Kidney (tissue), 13 donors: ENCODE measurements at regions not wholly inside any gene's neighbourhood (a gene's known extent, or its start where the extent isn't known, plus 50 kb on each side); places are given as distances from the start of the nearest gene placed in this dataset.

ENCODE experiments used
- DNase-seq, 5 donors: peaks; one replicate each; pipeline ENCODE4 v3.0.0-alpha.2; 2013 to 2020
- FAIRE-seq: peaks from 2 replicates; lab custom pipeline; 2012; peaks lifted over from hg19 to GRCh38; lab: Jason Lieb, UNC
- H3K27ac ChIP-seq, 2 donors: one replicate each; pipeline ENCODE4 v1.7.0; 2013; ENCODE audit warnings: low read depth in 2 of 2, low read length in 2 of 2, inconsistent platforms in 1 of 2
- H3K27me3 ChIP-seq: one replicate; pipeline ENCODE4 v1.7.1; 2013; ENCODE audit warnings: low read length, inconsistent platforms; ENCODE audit not compliant: control insufficient read depth, insufficient read depth
- H3K36me3 ChIP-seq, 3 donors: one replicate each; pipeline versions ENCODE4 v1.7.0 to v1.7.1; 2013; ENCODE audit warnings: low read length in 3 of 3, control low read depth in 1 of 3, inconsistent platforms in 1 of 3; ENCODE audit not compliant: insufficient read depth in 3 of 3, control insufficient read depth in 2 of 3
- H3K4me1 ChIP-seq, 3 donors: one replicate each; pipeline versions ENCODE4 v1.7.0 to v1.7.1; 2013; ENCODE audit warnings: low read length in 3 of 3, inconsistent platforms in 1 of 3, low read depth in 1 of 3; ENCODE audit not compliant: control insufficient read depth in 2 of 3, insufficient read depth in 2 of 3
- H3K4me3 ChIP-seq, 3 donors: one replicate each; pipeline versions ENCODE4 v1.7.0 to v1.8.1; 2013; ENCODE audit warnings: low read length in 3 of 3, control low read depth in 1 of 3, inconsistent platforms in 1 of 3
- H3K9ac ChIP-seq, 3 donors: one replicate each; pipeline versions ENCODE4 v1.7.0 to v1.7.1; 2013; ENCODE audit warnings: low read length in 3 of 3, control low read depth in 1 of 3, inconsistent platforms in 1 of 3
- H3K9me3 ChIP-seq, 3 donors: one replicate each; pipeline versions ENCODE4 v1.7.0 to v1.7.1; 2013; ENCODE audit warnings: low read length in 3 of 3, control low read depth in 1 of 3, inconsistent platforms in 1 of 3; ENCODE audit not compliant: control insufficient read depth in 2 of 3, insufficient read depth in 1 of 3
- intact Hi-C: fragments of 100-400 bp; cut with DNase I; formaldehyde crosslinking; loops from one replicate; pipeline ENCODE4 v1.11.1; 2022
- TF ChIP-seq, protein P1 (sequence below): IDR thresholded peaks from 3 replicates; pipeline ENCODE4 v1.5.1; 2012; ENCODE audit warnings: mild to moderate bottlenecking, moderate library complexity, borderline replicate concordance; ENCODE audit not compliant: insufficient read depth; ENCODE audit errors: extremely low read depth
- donor health status: control.
- donor health status: control.
- donor health status: control.
- donor health status: control.
- donor health status: control.
- donor health status: DM: yes; HTN: yes; CAD: no.
- donor health status: Normal renal cell carcinoma (clear cell type).

DNA sequence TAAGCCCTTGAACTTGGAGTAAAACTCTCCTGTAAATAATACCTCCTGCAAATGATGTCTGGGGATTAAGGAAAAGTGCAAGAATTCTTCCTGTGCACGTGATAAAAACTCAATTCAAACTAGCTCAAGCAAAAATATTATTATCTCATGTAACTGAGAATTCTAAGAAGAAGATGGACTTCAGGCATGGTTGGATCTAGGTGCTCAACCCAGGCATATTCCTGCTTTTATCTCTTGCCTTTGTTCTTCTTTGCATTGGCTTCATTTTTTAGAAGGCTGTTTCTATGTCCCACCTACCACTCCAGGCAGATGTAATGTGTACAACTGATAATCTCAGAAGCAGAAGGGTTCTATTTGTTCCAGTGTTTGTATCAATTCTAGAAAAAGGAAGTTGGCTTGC lies 95.8 kb downstream of the DACT2 start:
- TF ChIP-seq, protein P1, sequence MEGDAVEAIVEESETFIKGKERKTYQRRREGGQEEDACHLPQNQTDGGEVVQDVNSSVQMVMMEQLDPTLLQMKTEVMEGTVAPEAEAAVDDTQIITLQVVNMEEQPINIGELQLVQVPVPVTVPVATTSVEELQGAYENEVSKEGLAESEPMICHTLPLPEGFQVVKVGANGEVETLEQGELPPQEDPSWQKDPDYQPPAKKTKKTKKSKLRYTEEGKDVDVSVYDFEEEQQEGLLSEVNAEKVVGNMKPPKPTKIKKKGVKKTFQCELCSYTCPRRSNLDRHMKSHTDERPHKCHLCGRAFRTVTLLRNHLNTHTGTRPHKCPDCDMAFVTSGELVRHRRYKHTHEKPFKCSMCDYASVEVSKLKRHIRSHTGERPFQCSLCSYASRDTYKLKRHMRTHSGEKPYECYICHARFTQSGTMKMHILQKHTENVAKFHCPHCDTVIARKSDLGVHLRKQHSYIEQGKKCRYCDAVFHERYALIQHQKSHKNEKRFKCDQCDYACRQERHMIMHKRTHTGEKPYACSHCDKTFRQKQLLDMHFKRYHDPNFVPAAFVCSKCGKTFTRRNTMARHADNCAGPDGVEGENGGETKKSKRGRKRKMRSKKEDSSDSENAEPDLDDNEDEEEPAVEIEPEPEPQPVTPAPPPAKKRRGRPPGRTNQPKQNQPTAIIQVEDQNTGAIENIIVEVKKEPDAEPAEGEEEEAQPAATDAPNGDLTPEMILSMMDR, result no peak
- Histone ChIP-seq H3K4me3 (no peak overlapping the region), H3K4me1 (no peaks in the 10 kb centered on the region), H3K9ac (no peak overlapping the region), H3K27ac (no peak overlapping the region), H3K27me3 (no peaks in the 10 kb centered on the region), H3K9me3 (no peaks in the 10 kb centered on the region), H3K36me3 (no peaks in the 10 kb centered on the region)
- intact Hi-C loops, result no loop called here
- FAIRE-seq (no peak), DNase-seq (no peak)

DNA sequence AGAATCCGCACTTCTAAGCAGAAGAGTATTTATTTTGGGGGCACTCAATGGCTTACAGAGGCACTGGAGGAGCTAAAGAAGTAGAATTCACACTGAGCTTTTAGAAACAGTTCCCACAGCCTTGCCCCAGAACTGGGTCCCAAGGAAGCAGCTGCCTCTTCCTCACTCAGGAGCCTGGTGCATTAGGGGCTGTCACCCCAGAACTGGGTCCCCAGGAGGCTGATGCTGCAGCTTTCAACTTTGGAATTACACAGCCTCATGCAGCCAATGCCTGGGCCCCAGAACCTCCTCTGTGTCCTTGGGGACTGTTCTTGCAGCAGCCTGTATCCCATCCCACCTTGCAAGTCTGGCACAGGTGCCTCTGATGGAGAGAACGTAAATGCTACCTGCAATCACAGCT lies 96.4 kb downstream of the DACT2 start:
- H3K9ac ChIP-seq, result no peak overlapping the region
- DNase-seq, result peak in 1 of 5 donors; percentile 11
- intact Hi-C loops, result no loop called here
- no peaks in the 10 kb centered on the region for H3K9me3 ChIP-seq
- TF ChIP-seq, protein P1, result no peak
- no peaks in the 10 kb centered on the region for H3K27me3 ChIP-seq
- H3K27ac ChIP-seq, result no peak overlapping the region
- H3K4me3 ChIP-seq, result no peak overlapping the region
- FAIRE-seq, result no peak
- H3K4me1 ChIP-seq, result no peaks in the 10 kb centered on the region
- no peaks in the 10 kb centered on the region for H3K36me3 ChIP-seq

DNA sequence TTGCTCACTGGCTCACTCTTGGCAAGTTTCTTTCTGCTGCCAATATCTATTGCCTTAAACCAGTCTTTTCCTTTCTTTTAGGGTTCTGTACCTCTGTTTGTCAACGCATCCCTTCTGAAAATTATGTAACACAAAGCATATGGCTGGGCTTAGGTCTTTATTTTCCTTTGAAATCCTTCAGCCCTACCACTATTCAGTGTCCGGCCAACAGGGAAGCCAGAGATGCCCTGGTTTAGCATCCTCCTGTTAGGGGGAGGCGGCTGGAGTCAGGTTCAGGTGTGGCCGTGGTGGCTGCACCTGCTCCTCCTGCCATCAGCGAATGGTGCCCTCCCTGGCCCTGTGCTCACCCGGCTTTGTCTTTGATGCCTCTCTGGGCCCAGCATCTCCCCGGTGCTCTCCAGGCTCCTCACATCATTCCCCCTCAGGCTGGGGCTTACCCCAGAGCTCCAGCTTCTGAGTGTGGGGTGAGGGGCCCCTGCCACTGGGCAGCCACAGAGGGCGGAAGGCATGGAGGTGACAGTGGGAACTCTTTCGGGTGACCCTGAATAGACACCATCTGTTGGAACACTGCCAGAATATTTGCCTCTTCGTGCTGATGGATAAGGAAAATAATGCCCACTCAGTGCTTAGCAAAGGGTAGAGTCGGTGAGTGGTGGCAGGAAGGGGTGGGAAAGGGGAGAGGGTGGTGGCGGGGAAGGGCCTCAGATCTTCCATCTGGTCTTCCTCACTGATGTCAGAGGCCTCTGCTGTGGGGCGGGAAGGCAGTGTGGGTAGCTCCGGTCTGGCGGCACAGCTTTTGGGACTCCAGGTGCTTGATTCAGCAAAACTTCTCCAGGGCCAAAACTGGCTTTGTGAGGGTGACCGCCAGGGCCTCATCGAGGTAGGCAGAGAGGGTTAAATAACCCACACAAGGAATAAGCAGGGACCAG lies 97.2 kb downstream of the DACT2 start:
- no peak overlapping the region for H3K9ac ChIP-seq
- FAIRE-seq, result no peak

More for the DNA sequence above, 97.2 kb downstream of the DACT2 start:
- TF ChIP-seq, protein P1, result no peak
- Histone ChIP-seq H3K4me1 (no peaks in the 10 kb centered on the region), H3K36me3 (no peaks in the 10 kb centered on the region), H3K27me3 (no peaks in the 10 kb centered on the region), H3K4me3 (no peak overlapping the region), H3K9me3 (no peaks in the 10 kb centered on the region), H3K27ac (no peak overlapping the region)
- peak in 2 of 5 donors; percentile 35 to 50 for DNase-seq
- intact Hi-C loops, result no loop called here
